ENCODE measurements at regions not wholly inside any gene's neighbourhood (a gene's known extent, or its start where the extent isn't known, plus 50 kb on each side); places are given as distances from the start of the nearest gene placed in this dataset.

- TF ChIP-seq NANOG (IDR thresholded peaks at IDR 0.05; ENCODE audit: insufficient read depth, low read depth, low read length, poor library complexity, severe bottlenecking) (no peak), FOSL1 (IDR thresholded peaks at IDR 0.05; ENCODE audit: insufficient read depth, low read depth, low read length) (no peak), POLR2A (IDR thresholded peaks at IDR 0.05; ENCODE audit: control extremely low read depth in 1 of 2, low read depth in 2 of 2, low read length in 2 of 2) (no peak), BRCA1 (IDR thresholded peaks at IDR 0.05; ENCODE audit: low read depth, low read length) (no peak), TAF7 (optimal IDR thresholded peaks at IDR 0.05; ENCODE audit: borderline replicate concordance, low read depth, low read length) (no peak), SAP30 (IDR thresholded peaks at IDR 0.05; ENCODE audit: insufficient read depth, insufficient replicate concordance, low read length) (no peak)
Measured at GRCh38 chr14:38716926-38717325, 386.1 kb downstream of the SEC23A start (continued).

Data from H1 (cell line).